A549 (cell line): ENCODE measurements at regions not wholly inside any gene's neighbourhood (a gene's known extent, or its start where the extent isn't known, plus 50 kb on each side); places are given as distances from the start of the nearest gene placed in this dataset.

ENCODE experiments used
- ATAC-seq, 2 experiments: fragments of 200-7000 bp in 1 of 2; fragments of >200 bp in 1 of 2; cut with Nextera tagmentation in 1 of 2; cut with Tn5 transposase in 1 of 2; 3 replicates each; pipeline versions ENCODE4 v1.8.0 to v1.9.1; 2018 to 2020; ENCODE audit warnings: mild to moderate bottlenecking in 1 of 2, moderate library complexity in 1 of 2
- CTCF ChIA-PET: fragments of 300-600 bp; sonication (Branson Sonifier 250); formaldehyde crosslinking; extraction: SDS; loops from one replicate; lab custom pipeline; 2021; ENCODE audit warnings: antibody characterized with exemption, inconsistent platforms; lab: Yijun Ruan, JAX
- POLR2A ChIA-PET: fragments of 350-600 bp; formaldehyde crosslinking; extraction: SDS; loops from one replicate; lab custom pipeline; 2021; ENCODE audit warnings: antibody characterized with exemption, inconsistent platforms; lab: Yijun Ruan, JAX
- DNase-seq, 2 experiments: peaks; one replicate each; pipeline versions ENCODE4 v3.0.0 to v3.0.0-alpha.2; 2011 to 2016; ENCODE audit warnings: low read depth in 1 of 2, low spot score in 1 of 2
- FAIRE-seq: peaks from 2 replicates; lab custom pipeline; 2011; peaks lifted over from hg19 to GRCh38; lab: Jason Lieb, UNC
- H3K27ac ChIP-seq, 2 experiments: fragments of >200 bp; sonication (Bioruptor Twin); formaldehyde crosslinking; 3 replicates each; pipeline ENCODE4 v1.5.1; 2016 to 2017
- H3K4me1 ChIP-seq: fragments of >200 bp; sonication (Bioruptor Twin); formaldehyde crosslinking; 3 replicates; pipeline ENCODE4 v1.6.1; 2016
- H3K4me2 ChIP-seq: fragments of >200 bp; sonication (Bioruptor Twin); formaldehyde crosslinking; 3 replicates; pipeline ENCODE4 v1.6.1; 2016
- H3K4me3 ChIP-seq: fragments of >200 bp; sonication (Bioruptor Twin); formaldehyde crosslinking; 3 replicates; pipeline ENCODE4 v1.5.1; 2016
- H3K9me3 ChIP-seq: fragments of >200 bp; sonication (Bioruptor Twin); formaldehyde crosslinking; 3 replicates; pipeline ENCODE4 v1.6.1; 2016
- CEBPB ChIP-seq, 2 experiments: fragments of >200 bp in 1 of 2; sonication (Bioruptor Twin) in 1 of 2; formaldehyde crosslinking in 1 of 2; IDR thresholded peaks; 2 replicates each; pipeline ENCODE4 v1.6.1; 2012 to 2016
- CHD4 ChIP-seq: fragments of 200-600 bp; sonication (generic); IDR thresholded peaks from 2 replicates; pipeline ENCODE4 v1.6.1; 2016; ENCODE audit warnings: antibody characterized with exemption, mild to moderate bottlenecking, borderline replicate concordance
- EHMT2 ChIP-seq: fragments of 200-600 bp; sonication (generic); IDR thresholded peaks from 2 replicates; pipeline ENCODE4 v1.6.1; 2016; ENCODE audit warnings: antibody characterized with exemption, low read depth, mild to moderate bottlenecking, moderate library complexity
- ESRRA ChIP-seq: fragments of 150-350 bp; IDR thresholded peaks from 2 replicates; pipeline ENCODE4 v1.6.1; 2014; ENCODE audit warnings: mild to moderate bottlenecking, low read length, borderline replicate concordance
- FOXS1 ChIP-seq: fragments of 250-450 bp; sonication (Bioruptor Pico); IDR thresholded peaks from 2 replicates; pipeline ENCODE4 v1.5.0; 2020; ENCODE audit warnings: mild to moderate bottlenecking, moderate library complexity
- GATA3 ChIP-seq: IDR thresholded peaks from 2 replicates; pipeline ENCODE4 v1.6.1; 2012; ENCODE audit warnings: borderline replicate concordance
- HEYL ChIP-seq: fragments of 250-450 bp; sonication (Bioruptor Pico); IDR thresholded peaks from 2 replicates; pipeline ENCODE4 v1.8.0; 2021; ENCODE audit warnings: mild to moderate bottlenecking, moderate library complexity
- HOXB13 ChIP-seq: fragments of 250-450 bp; sonication (Bioruptor Pico); IDR thresholded peaks from 2 replicates; pipeline ENCODE4 v1.5.0; 2020; ENCODE audit warnings: low read depth, mild to moderate bottlenecking, moderate library complexity
- HOXB5 ChIP-seq: fragments of 250-450 bp; sonication (Bioruptor Pico); IDR thresholded peaks from 2 replicates; pipeline ENCODE4 v1.5.0; 2020; ENCODE audit warnings: mild to moderate bottlenecking, moderate library complexity
- KDM5A ChIP-seq: fragments of 200-600 bp; sonication (generic); IDR thresholded peaks from 2 replicates; pipeline ENCODE4 v1.6.1; 2016; ENCODE audit warnings: antibody characterized with exemption, mild to moderate bottlenecking
- MAFK ChIP-seq: fragments of 450-650 bp; IDR thresholded peaks from 2 replicates; pipeline ENCODE4 v1.6.1; 2014; ENCODE audit not compliant: partially characterized antibody
- MAX ChIP-seq: IDR thresholded peaks from 2 replicates; pipeline ENCODE4 v1.6.1; 2012
- MAZ ChIP-seq: fragments of 150-350 bp; IDR thresholded peaks from 2 replicates; pipeline ENCODE4 v1.6.1; 2014; ENCODE audit warnings: antibody characterized with exemption, low read depth, low read length, borderline replicate concordance
- NPAS2 ChIP-seq: fragments of 250-450 bp; sonication (Bioruptor Pico); IDR thresholded peaks from 2 replicates; pipeline ENCODE4 v1.8.0; 2022; ENCODE audit warnings: mild to moderate bottlenecking, moderate library complexity, borderline replicate concordance
- POLR2AphosphoS2 ChIP-seq: conservative IDR thresholded peaks from 2 replicates; pipeline ENCODE4 v1.6.1; 2012; ENCODE audit warnings: low read length, improper control_type of control experiment, inconsistent platforms
- RAD21 ChIP-seq, 2 experiments: fragments of >200 bp in 1 of 2; sonication (Bioruptor Twin) in 1 of 2; formaldehyde crosslinking in 1 of 2; IDR thresholded peaks in 1 of 2; conservative IDR thresholded peaks in 1 of 2; 2 replicates in 1 of 2; 3 replicates in 1 of 2; pipeline ENCODE4 v1.6.1; 2012 to 2018; ENCODE audit warnings: inconsistent platforms in 1 of 2
- RARB ChIP-seq: fragments of 250-450 bp; sonication (Bioruptor Pico); IDR thresholded peaks from 2 replicates; pipeline ENCODE4 v1.8.0; 2021; ENCODE audit warnings: mild to moderate bottlenecking, moderate library complexity
- RFX5 ChIP-seq: fragments of 450-650 bp; IDR thresholded peaks from 2 replicates; pipeline ENCODE4 v1.7.1; 2014; ENCODE audit warnings: antibody characterized with exemption, mild to moderate bottlenecking, moderate library complexity
- SMC3 ChIP-seq: fragments of >200 bp; sonication (Bioruptor Twin); formaldehyde crosslinking; IDR thresholded peaks from 3 replicates; pipeline ENCODE4 v1.6.1; 2018; ENCODE audit warnings: inconsistent platforms
- SREBF2 ChIP-seq: fragments of 450-650 bp; IDR thresholded peaks from 2 replicates; pipeline ENCODE4 v1.6.1; 2014; ENCODE audit warnings: mild to moderate bottlenecking, moderate library complexity
- USF2 ChIP-seq: fragments of 450-650 bp; IDR thresholded peaks from 2 replicates; pipeline ENCODE4 v1.6.1; 2014; ENCODE audit warnings: antibody characterized with exemption
- ZFP36 ChIP-seq: fragments of 450-650 bp; IDR thresholded peaks from 2 replicates; pipeline ENCODE4 v1.6.1; 2014; ENCODE audit warnings: borderline replicate concordance; ENCODE audit not compliant: partially characterized antibody
- ZNF302 ChIP-seq: fragments of 250-450 bp; sonication (Bioruptor Pico); IDR thresholded peaks from 2 replicates; pipeline ENCODE4 v1.9.0; 2021; ENCODE audit warnings: inconsistent platforms, mild to moderate bottlenecking, moderate library complexity
- ZSCAN20 ChIP-seq: fragments of 250-450 bp; sonication (Bioruptor Pico); IDR thresholded peaks from 2 replicates; pipeline ENCODE4 v1.8.0; 2022; ENCODE audit warnings: mild to moderate bottlenecking, moderate library complexity
- WGBS: methylation state at CpG from one replicate; pipeline ENCODE4 v1.1.6; 2017; ENCODE audit errors: missing lambda C conversion rate; 5-methylcytosine and 5-hydroxymethylcytosine counted together
- TF ChIP-seq, protein P1 (sequence below): fragments of 200-600 bp; sonication (generic); IDR thresholded peaks from 2 replicates; pipeline ENCODE4 v1.6.1; 2016; ENCODE audit warnings: antibody characterized with exemption, mild to moderate bottlenecking, moderate library complexity
- TF ChIP-seq, protein P2 (sequence below): IDR thresholded peaks from 2 replicates; pipeline ENCODE4 v1.6.1; 2012; ENCODE audit warnings: low read depth, borderline replicate concordance

DNA sequence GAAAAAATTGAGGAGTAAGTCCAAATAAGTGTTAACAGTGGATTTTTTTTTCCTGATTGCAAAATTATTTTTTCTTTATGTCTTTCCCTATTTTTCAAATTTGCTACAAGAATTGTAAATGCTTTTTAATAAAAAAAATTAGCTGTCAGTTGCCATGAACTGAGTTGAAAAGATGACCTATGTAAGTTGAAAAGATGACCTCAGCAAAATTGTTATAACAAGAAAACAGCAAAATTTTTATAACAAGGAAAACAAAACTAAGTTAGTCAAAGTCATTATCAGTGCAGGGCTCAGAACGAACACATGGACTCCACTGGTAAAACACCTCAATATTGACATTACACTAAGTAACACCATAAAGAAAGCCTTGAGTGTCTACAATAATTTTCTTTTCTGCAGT, 207.0 kb upstream of the HDDC2 start:
- Histone ChIP-seq H3K27ac (no peak overlapping the region), H3K4me3 (no peak overlapping the region), H3K4me1 (no peaks in the 10 kb centered on the region), H3K9me3 (no peaks in the 10 kb centered on the region), H3K4me2 (no peak overlapping the region)
- TF ChIP-seq MAZ = no peak
- no peak for TF ChIP-seq ZFP36
- no peak for TF ChIP-seq ZSCAN20 (CRISPR knock-in tag)
- no peak for TF ChIP-seq HEYL (CRISPR knock-in tag)
- peak; percentile 51 for TF ChIP-seq MAFK
- DNase-seq (no peak), FAIRE-seq (no peak), ATAC-seq (no peak)
- POLR2A ChIA-PET = no interaction called here
- WGBS = 3% methylated on average over 1 of the region's 1 CpG
- CTCF ChIA-PET = no interaction called here

DNA sequence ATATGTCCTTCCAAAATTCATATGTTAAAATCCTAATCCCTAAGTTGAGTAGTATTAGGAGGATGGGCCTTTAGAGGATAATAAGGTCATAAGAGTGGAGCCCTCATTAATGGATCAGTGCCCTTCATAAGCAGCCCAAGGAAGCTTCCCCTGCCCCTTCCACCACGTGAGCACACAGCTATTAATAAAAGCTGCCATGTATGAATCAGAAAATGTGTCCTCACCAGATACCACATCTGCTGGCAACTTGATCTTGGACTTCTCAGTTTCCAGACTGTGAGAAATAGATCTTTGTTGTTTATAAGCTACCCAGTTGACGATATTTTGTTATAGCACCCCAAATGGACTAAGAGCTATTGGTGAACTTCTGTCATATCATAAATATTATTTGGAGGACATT, 207.7 kb upstream of the HDDC2 start:
- H3K27ac ChIP-seq = no peak overlapping the region
- CTCF ChIA-PET = no interaction called here

DNA sequence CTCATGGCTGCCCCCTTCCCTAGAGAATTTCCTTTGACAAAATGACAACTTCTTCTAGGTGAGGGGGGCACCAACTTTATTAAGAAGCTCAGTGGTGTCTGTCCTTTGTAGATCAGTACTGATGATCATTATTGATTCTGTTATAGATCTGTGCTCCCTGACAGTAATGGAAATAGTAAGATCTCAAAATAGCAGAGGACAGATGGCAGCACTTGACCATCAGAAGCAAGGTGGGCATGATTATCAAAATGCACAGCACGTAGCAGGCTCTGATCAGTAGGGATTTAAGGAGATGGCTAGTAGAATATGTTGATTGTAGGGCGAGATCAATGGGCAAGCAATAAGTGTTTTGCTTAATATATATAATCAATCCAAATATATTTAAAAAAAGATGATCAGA, 208.6 kb upstream of the HDDC2 start:
- WGBS = 3% methylated on average over 2 of the region's 2 CpGs
- CTCF ChIA-PET = no interaction called here
- no peaks in the 10 kb centered on the region for H3K4me1 ChIP-seq
- H3K4me2 ChIP-seq = no peak overlapping the region
- H3K27ac ChIP-seq = no peak overlapping the region
- no peak for ATAC-seq
- POLR2A ChIA-PET = no interaction called here
- H3K9me3 ChIP-seq = no peaks in the 10 kb centered on the region
- DNase-seq = no peak
- TF ChIP-seq ZNF302 (CRISPR knock-in tag) (no peak), RAD21 (conservative IDR thresholded peaks at IDR 0.05 in 1 of 2, IDR thresholded peaks at IDR 0.05 in 1 of 2) (peak in 1 of 2 experiments; percentile 23; a peak in 2 of 5 replicates), RFX5 (no peak), GATA3 (no peak), EHMT2 (no peak), HEYL (CRISPR knock-in tag) (no peak)
- TF ChIP-seq, protein P1, sequence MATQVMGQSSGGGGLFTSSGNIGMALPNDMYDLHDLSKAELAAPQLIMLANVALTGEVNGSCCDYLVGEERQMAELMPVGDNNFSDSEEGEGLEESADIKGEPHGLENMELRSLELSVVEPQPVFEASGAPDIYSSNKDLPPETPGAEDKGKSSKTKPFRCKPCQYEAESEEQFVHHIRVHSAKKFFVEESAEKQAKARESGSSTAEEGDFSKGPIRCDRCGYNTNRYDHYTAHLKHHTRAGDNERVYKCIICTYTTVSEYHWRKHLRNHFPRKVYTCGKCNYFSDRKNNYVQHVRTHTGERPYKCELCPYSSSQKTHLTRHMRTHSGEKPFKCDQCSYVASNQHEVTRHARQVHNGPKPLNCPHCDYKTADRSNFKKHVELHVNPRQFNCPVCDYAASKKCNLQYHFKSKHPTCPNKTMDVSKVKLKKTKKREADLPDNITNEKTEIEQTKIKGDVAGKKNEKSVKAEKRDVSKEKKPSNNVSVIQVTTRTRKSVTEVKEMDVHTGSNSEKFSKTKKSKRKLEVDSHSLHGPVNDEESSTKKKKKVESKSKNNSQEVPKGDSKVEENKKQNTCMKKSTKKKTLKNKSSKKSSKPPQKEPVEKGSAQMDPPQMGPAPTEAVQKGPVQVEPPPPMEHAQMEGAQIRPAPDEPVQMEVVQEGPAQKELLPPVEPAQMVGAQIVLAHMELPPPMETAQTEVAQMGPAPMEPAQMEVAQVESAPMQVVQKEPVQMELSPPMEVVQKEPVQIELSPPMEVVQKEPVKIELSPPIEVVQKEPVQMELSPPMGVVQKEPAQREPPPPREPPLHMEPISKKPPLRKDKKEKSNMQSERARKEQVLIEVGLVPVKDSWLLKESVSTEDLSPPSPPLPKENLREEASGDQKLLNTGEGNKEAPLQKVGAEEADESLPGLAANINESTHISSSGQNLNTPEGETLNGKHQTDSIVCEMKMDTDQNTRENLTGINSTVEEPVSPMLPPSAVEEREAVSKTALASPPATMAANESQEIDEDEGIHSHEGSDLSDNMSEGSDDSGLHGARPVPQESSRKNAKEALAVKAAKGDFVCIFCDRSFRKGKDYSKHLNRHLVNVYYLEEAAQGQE = no peak
- TF ChIP-seq, all 56 proteins: peak for 1
- H3K4me3 ChIP-seq = no peak overlapping the region
- no peak for FAIRE-seq

More for the DNA sequence above, 207.7 kb upstream of the HDDC2 start:
- FAIRE-seq = no peak
- WGBS = 24% methylated on average over 2 of the region's 2 CpGs
- no peaks in the 10 kb centered on the region for H3K9me3 ChIP-seq
- POLR2A ChIA-PET = no interaction called here
- no peak for TF ChIP-seq RFX5
- TF ChIP-seq HOXB13 (CRISPR knock-in tag) = no peak
- TF ChIP-seq KDM5A = no peak
- no peak for TF ChIP-seq CHD4
- no peak for TF ChIP-seq FOXS1
- TF ChIP-seq MAZ = no peak
- H3K4me3 ChIP-seq = no peak overlapping the region
- ATAC-seq = no peak
- H3K4me1 ChIP-seq = no peaks in the 10 kb centered on the region
- DNase-seq = no peak
- no peak overlapping the region for H3K4me2 ChIP-seq

- WGBS = 26% methylated on average over 2 of the region's 2 CpGs
- FAIRE-seq = no peak
- ChIA-PET POLR2A (no interaction called here), CTCF (no interaction called here)
- Histone ChIP-seq H3K27ac (no peak overlapping the region), H3K4me2 (no peak overlapping the region), H3K4me1 (no peaks in the 10 kb centered on the region), H3K4me3 (no peak overlapping the region), H3K9me3 (no peaks in the 10 kb centered on the region)
- DNase-seq = peak in 1 of 2 experiments; percentile 2
- no peak for ATAC-seq
- TF ChIP-seq RARB = no peak
- no peak for TF ChIP-seq SMC3
- no peak for TF ChIP-seq ZFP36
- TF ChIP-seq POLR2AphosphoS2 = no peak
- TF ChIP-seq ESRRA = no peak
- TF ChIP-seq, protein P2, sequence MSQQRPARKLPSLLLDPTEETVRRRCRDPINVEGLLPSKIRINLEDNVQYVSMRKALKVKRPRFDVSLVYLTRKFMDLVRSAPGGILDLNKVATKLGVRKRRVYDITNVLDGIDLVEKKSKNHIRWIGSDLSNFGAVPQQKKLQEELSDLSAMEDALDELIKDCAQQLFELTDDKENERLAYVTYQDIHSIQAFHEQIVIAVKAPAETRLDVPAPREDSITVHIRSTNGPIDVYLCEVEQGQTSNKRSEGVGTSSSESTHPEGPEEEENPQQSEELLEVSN = no peak
- TF ChIP-seq SREBF2 = no peak
- no peak for TF ChIP-seq MAFK
- TF ChIP-seq USF2 = no peak
- no peak for TF ChIP-seq MAX
- no peak for TF ChIP-seq HOXB5 (CRISPR knock-in tag)
- no peak for TF ChIP-seq NPAS2 (CRISPR knock-in tag)
- no peak for TF ChIP-seq CEBPB (IDR thresholded peaks at IDR 0.05)
- TF ChIP-seq RAD21 (conservative IDR thresholded peaks at IDR 0.05 in 1 of 2, IDR thresholded peaks at IDR 0.05 in 1 of 2) = no peak
Measured at GRCh38 chr6:125511809-125512396, 210.1 kb upstream of the HDDC2 start.
